Trophoblast cell (in vitro differentiated cells and primary cell): ENCODE measurements at regions not wholly inside any gene's neighbourhood (a gene's known extent, or its start where the extent isn't known, plus 50 kb on each side); places are given as distances from the start of the nearest gene placed in this dataset.

ENCODE experiments used
- DNase-seq, 2 donors: peaks; one replicate each; pipeline ENCODE4 v3.0.0-alpha.2; 2016
- H2AFZ ChIP-seq: 2 replicates; pipeline ENCODE4 v1.6.1; 2013; ENCODE audit warnings: low read length, moderate library complexity, mild to moderate bottlenecking; ENCODE audit not compliant: insufficient read depth, poor library complexity
- H2AK5ac ChIP-seq: 2 replicates; pipeline ENCODE4 v1.6.1; 2013; ENCODE audit warnings: mild to moderate bottlenecking, low read length
- H2BK120ac ChIP-seq: 2 replicates; pipeline ENCODE4 v1.6.1; 2013; ENCODE audit warnings: low read length, mild to moderate bottlenecking, moderate library complexity; ENCODE audit not compliant: insufficient read depth, poor library complexity
- H2BK12ac ChIP-seq: 2 replicates; pipeline ENCODE4 v1.6.1; 2013; ENCODE audit warnings: mild to moderate bottlenecking, low read length, moderate library complexity
- H2BK5ac ChIP-seq: 2 replicates; pipeline ENCODE4 v1.6.1; 2013; ENCODE audit warnings: low read length, low read depth, moderate library complexity, mild to moderate bottlenecking; ENCODE audit not compliant: poor library complexity
- H3K14ac ChIP-seq: 2 replicates; pipeline ENCODE4 v1.6.1; 2013; ENCODE audit warnings: mild to moderate bottlenecking, low read length
- H3K18ac ChIP-seq: 2 replicates; pipeline ENCODE4 v1.6.1; 2013; ENCODE audit warnings: mild to moderate bottlenecking, low read length
- H3K23ac ChIP-seq: 2 replicates; pipeline ENCODE4 v1.6.1; 2013; ENCODE audit warnings: low read length
- H3K27ac ChIP-seq: 2 replicates; pipeline ENCODE4 v1.5.1; 2013; ENCODE audit warnings: low read depth, mild to moderate bottlenecking, inconsistent platforms, low read length, moderate library complexity
- H3K27me3 ChIP-seq: 2 replicates; pipeline ENCODE4 v1.6.1; 2013; ENCODE audit warnings: inconsistent platforms, mild to moderate bottlenecking, low read length, moderate library complexity; ENCODE audit not compliant: insufficient read depth
- H3K36me3 ChIP-seq, 2 experiments: 1 replicate in 1 of 2; 2 replicates in 1 of 2; pipeline ENCODE4 v1.6.1; 2013; ENCODE audit warnings: low read length in 2 of 2, mild to moderate bottlenecking in 2 of 2, moderate library complexity in 1 of 2; ENCODE audit not compliant: insufficient read depth in 2 of 2, control insufficient read depth in 1 of 2
- H3K4ac ChIP-seq: 2 replicates; pipeline ENCODE4 v1.6.1; 2013; ENCODE audit warnings: low read depth, mild to moderate bottlenecking, low read length, moderate library complexity
- H3K4me1 ChIP-seq, 2 experiments: 1 replicate in 1 of 2; 2 replicates in 1 of 2; pipeline ENCODE4 v1.6.1; 2013; ENCODE audit warnings: low read length in 2 of 2, mild to moderate bottlenecking in 2 of 2, moderate library complexity in 1 of 2; ENCODE audit not compliant: insufficient read depth in 2 of 2, control insufficient read depth in 1 of 2
- H3K4me2 ChIP-seq: 2 replicates; pipeline ENCODE4 v1.6.1; 2013; ENCODE audit warnings: inconsistent platforms, mild to moderate bottlenecking, low read length, moderate library complexity
- H3K4me3 ChIP-seq: 2 replicates; pipeline ENCODE4 v1.5.1; 2013; ENCODE audit warnings: mild to moderate bottlenecking, low read depth, low read length, inconsistent platforms
- H3K79me1 ChIP-seq: one replicate; pipeline ENCODE4 v1.6.1; 2013; ENCODE audit warnings: low read length
- H3K79me2 ChIP-seq: 2 replicates; pipeline ENCODE4 v1.6.1; 2013; ENCODE audit warnings: low read length, mild to moderate bottlenecking; ENCODE audit not compliant: control insufficient read depth, insufficient read depth, poor library complexity
- H3K9ac ChIP-seq: 2 replicates; pipeline ENCODE4 v1.6.1; 2013; ENCODE audit warnings: mild to moderate bottlenecking, low read length
- H3K9me3 ChIP-seq: 2 replicates; pipeline ENCODE4 v1.6.1; 2013; ENCODE audit warnings: low read depth, mild to moderate bottlenecking, control low read depth, inconsistent platforms, low read length; ENCODE audit not compliant: insufficient read depth
- H4K12ac ChIP-seq: 2 replicates; pipeline ENCODE4 v1.6.1; 2013; ENCODE audit warnings: low read depth, mild to moderate bottlenecking, low read length, moderate library complexity
- H4K8ac ChIP-seq: 2 replicates; pipeline ENCODE4 v1.6.1; 2013; ENCODE audit warnings: low read depth, mild to moderate bottlenecking, low read length, moderate library complexity
- H4K91ac ChIP-seq: one replicate; pipeline ENCODE4 v1.6.1; 2013; ENCODE audit warnings: low read depth, mild to moderate bottlenecking, low read length, moderate library complexity

- Histone ChIP-seq H2AFZ (no peak overlapping the region), H2AK5ac (no peak overlapping the region), H4K12ac (no peak overlapping the region), H3K4ac (no peak overlapping the region), H3K27me3 (no peaks in the 10 kb centered on the region), H2BK120ac (no peak overlapping the region), H3K79me2 (no peaks in the 10 kb centered on the region), H3K27ac (no peak overlapping the region), H3K9ac (no peak overlapping the region), H3K36me3 (no peaks in the 10 kb centered on the region), H4K91ac (no peak overlapping the region), H3K14ac (no peak overlapping the region), H2BK5ac (no peak overlapping the region), H3K79me1 (no peaks in the 10 kb centered on the region), H3K4me2 (no peak overlapping the region), H3K4me3 (no peak overlapping the region), H4K8ac (no peak overlapping the region), H3K4me1 (no peaks in the 10 kb centered on the region), H3K9me3 (no peaks in the 10 kb centered on the region), H3K18ac (no peak overlapping the region), H3K23ac (no peak overlapping the region), H2BK12ac (no peak overlapping the region)
- no peak for DNase-seq
These were observed 53.5 kb upstream of the MAST4 start for GRCh38 chr5:66542711-66543110.
